GOT3 (cell line): ENCODE measurements at regions not wholly inside any gene's neighbourhood (a gene's known extent, or its start where the extent isn't known, plus 50 kb on each side); places are given as distances from the start of the nearest gene placed in this dataset.

Experiments used
- DNase-seq: peaks from one replicate; lab custom pipeline; 2025; ENCODE audit warnings: mixed read lengths; lab: John Stamatoyannopoulos, UW

DNA sequence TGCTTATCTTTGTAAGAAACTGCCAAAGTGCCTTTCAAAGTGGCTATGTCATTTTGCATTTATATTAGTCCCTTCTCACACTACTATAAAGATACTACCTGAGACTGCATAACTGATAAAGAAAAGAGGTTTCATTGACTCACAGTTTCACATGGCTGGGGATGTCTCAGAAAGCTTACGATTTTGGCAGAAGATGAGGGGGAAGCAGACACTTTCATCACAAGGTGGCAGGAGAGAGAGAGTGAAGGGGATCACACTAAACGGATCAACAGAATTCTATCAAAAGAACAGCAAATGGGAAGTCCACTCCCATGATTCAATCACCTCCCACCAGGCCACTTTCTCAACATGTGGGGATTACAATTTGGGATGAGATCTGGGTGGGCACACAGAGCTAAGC is 1352.0 kb upstream of the B3GALT2 start:
- DNase-seq, result no peak

GRCh38 chr1:194537521-194537920 is 1351.1 kb upstream of the B3GALT2 start:
- no peak for DNase-seq

DNA sequence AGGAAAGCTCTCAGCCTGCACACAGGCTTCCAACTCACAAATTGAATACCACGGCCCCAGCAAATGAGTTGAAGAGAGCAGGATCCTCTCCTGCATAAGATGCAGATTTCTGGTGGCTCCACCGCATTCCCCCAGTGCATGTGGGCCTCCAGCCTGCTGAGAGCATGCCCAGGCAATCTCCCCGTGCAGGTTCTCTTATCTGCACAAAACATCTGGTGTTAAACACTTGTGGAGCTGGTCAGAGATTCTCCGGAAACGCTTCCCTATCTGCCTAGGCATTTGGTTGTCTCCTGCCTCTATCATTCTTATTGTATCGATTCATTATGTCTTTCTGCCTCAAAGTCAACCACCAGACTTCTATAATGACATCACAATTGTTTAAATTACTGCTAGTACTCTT is 1349.0 kb upstream of the B3GALT2 start:
- no peak for DNase-seq

GRCh38 chr1:194534784-194535183 is 1348.4 kb upstream of the B3GALT2 start:
- DNase-seq, result no peak

GRCh38 chr1:194533641-194534040 is 1347.2 kb upstream of the B3GALT2 start:
- DNase-seq, result no peak

- no peak for DNase-seq
Measured at GRCh38 chr1:194517567-194517966, 1331.2 kb upstream of the B3GALT2 start.

- no peak for DNase-seq
Measured at GRCh38 chr1:194515916-194516315, 1329.5 kb upstream of the B3GALT2 start.

- no peak for DNase-seq
Measured at GRCh38 chr1:194512957-194513356, 1326.5 kb upstream of the B3GALT2 start.

- no peak for DNase-seq
Measured at GRCh38 chr1:194512345-194512744, 1325.9 kb upstream of the B3GALT2 start.

DNA sequence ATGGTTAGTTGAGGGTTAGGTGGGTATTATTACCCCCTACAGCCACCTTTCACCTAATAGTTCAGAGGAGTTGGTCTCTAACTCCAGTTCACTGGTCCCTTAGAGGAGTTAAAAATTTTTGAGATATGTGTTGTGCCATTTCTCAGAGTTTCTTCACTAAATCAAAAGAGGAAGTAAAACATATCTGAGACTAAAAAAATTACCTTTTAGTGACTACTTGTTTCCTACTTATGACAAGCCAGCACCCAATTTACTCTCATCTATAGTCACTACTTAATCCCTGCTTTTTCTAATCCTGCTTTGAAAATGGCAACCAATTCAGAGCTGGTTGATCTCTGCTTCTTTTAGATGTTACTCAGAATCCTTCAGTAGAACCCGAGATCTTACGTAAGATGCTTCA is 1316.8 kb upstream of the B3GALT2 start:
- no peak for DNase-seq

DNA sequence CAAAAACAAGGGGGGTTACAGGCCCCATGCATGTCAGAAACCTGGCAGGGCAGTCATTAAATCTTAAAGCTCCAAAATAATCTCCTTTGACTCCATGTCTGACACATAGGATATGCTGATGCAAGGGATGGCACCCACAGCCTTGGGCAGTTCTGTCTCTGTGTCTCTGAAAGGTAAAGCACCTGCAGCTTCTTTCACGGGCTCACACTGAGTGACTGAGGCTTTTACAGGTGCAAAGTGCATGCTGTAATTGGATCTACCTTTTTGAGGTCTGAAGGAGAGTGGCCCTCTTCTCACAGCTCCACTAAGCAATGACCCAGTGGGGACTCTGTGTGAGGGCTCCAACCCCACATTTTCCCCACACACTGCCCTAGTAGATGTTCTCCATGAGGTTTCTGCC is 1309.0 kb upstream of the B3GALT2 start:
- no peak for DNase-seq

- no peak for DNase-seq
Measured at GRCh38 chr1:194487172-194487571, 1300.8 kb upstream of the B3GALT2 start.

DNA sequence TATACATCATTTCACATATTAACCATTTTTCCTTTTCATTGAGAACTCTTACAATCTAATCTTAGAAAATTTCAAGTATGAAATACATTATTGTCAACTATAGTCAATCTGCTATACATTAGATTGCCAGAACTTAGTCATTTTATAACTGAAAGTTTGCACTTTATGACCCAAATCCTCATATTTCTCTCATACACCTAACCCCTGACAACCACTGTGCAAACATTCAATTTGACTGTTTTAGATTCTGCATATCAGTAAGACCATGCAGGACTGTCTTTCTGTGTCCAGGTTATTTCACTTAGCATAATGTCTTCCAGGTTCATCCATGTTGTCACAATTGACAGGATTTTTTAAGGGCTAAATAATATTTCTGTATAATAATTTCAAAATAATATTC is 1299.0 kb upstream of the B3GALT2 start:
- DNase-seq, result no peak

DNA sequence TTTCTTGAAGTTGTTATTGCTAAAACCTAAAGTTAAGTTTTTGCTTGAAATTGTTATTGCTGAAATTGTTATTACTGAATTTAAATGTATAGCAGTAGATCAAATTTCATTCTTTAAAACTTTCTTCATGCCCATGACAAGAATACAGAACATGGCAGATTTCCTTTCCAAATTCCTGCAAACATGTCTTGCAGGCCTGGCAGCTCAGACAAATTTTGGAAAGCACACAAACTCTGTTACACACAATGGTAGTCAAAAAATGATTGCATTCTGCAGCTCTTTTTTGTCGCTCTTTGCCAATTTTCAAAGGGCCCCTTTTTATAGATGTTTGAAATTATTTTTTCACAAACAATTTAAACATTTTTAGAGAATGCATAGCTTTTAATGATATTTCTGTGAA is 1292.3 kb upstream of the B3GALT2 start:
- DNase-seq, result no peak

DNA sequence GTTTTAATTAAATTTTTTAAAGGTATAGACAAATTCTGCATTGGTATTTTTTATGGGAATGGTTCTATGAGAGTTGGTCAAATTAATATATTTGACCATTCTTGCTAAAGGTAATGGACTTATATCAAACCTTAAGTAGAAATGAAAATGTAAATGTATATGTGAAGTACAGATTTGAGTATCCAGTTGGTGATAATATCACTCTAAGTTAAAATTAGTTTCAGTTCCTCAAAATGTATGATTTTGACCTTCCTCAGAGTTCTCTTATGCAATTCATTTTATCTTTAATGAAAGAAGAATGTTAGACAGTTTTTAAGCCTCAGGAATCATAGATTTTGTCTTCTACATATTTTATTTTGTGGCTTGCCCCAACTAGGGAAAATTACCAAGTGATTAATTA is 1291.5 kb upstream of the B3GALT2 start:
- no peak for DNase-seq

DNA sequence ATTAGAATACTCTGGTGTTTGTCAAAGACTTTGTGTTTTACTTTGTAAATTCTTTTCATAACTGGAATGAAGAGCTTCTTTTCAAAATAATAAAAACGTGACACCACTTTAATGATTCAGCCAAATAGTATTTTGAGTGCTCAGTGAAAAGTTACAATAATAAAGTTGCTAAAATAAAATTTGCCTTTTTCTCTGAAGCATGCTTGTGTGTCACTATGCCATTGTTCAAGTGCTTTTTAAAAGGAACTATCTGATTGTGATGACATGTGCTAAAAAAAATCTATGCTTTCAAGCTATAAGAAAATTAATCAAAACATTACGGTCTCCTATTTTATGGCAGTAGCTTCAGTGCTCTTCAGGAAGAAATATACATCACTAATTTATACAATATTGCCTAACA is 1290.5 kb upstream of the B3GALT2 start:
- no peak for DNase-seq

- DNase-seq, result no peak
Measured at GRCh38 chr1:194476351-194476750, 1289.9 kb upstream of the B3GALT2 start.

- no peak for DNase-seq
Measured at GRCh38 chr1:194474701-194475100, 1288.3 kb upstream of the B3GALT2 start.

DNA sequence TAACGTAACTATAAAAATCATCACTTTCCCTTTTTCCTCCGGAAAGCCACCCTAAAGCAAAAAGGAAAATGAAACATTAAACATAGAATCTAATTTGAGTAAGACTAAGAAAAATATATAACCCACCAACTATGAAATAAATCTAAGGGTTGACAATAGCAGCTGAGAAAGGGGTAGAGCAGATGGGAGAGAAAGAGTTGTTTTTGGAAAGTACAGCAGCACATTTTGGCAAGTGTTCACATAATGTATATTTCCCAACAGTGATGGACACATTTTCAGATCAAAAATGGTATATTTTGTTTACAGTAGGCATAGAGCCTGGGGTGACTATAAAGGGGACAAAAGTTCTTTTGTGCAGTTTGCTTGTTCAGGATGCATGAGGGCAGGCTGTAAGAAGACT is 1287.4 kb upstream of the B3GALT2 start:
- DNase-seq, result no peak

DNA sequence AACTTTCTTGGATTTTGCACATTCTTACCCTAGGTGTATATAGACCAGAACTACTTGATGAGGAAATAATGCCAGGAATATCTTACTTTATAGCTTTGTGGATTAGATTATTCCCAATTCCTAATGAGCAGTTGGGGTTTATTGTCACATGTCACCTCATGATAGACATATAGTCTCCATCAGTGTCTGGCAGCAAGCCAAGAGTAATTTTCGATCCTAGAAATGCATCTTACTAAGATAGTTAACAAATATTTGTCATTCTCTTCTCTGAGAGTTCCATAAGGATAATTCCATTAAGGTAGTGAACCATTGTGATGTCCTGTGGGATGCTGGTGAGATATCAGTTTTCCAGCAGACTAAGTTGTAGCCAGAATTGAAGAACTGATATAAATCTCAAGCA is 1282.9 kb upstream of the B3GALT2 start:
- no peak for DNase-seq

- no peak for DNase-seq
Measured at GRCh38 chr1:194466706-194467105, 1280.3 kb upstream of the B3GALT2 start.

GRCh38 chr1:194447636-194448035 is 1261.2 kb upstream of the B3GALT2 start:
- no peak for DNase-seq

DNA sequence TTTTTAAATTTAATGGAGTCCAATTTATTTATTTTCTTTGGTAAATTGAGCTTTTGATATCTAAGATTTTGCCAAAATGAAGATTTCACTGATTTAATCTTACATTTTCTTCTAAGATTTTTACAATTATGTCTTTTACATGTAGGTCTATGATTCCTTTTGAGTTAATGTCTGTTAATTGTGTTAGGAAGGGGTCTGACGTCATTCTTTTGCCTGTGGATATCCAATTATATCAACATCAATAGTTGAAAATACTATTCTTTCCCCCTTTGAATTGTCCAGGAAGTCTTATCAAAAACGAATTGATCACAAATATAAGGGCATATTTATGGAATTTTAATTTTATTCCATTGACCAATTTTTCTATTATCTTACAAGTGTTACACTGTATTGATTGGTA is 1258.8 kb upstream of the B3GALT2 start:
- no peak for DNase-seq

GRCh38 chr1:194442901-194443575 is 1256.6 kb upstream of the B3GALT2 start:
- no peak for DNase-seq

GRCh38 chr1:194437135-194437534 is 1250.7 kb upstream of the B3GALT2 start:
- DNase-seq, result no peak
